ENCODE measurements at regions not wholly inside any gene's neighbourhood (a gene's known extent, or its start where the extent isn't known, plus 50 kb on each side); places are given as distances from the start of the nearest gene placed in this dataset.

- Histone ChIP-seq H3K4me3 (ENCODE audit: low read depth in 2 of 2, low read length in 2 of 2) (no peak overlapping the region), H3K9me3 (ENCODE audit: control insufficient read depth, insufficient read depth, low read depth, low read length) (no peaks in the 10 kb centered on the region), H3K36me3 (ENCODE audit: control insufficient read depth, insufficient read depth, low read length) (no peaks in the 10 kb centered on the region), H3K27ac (ENCODE audit: low read length) (no peak overlapping the region), H3K4me1 (ENCODE audit: control insufficient read depth, insufficient read depth, low read length) (no peaks in the 10 kb centered on the region), H3K27me3 (ENCODE audit: control insufficient read depth, insufficient read depth, low read length) (no peaks in the 10 kb centered on the region)
- intact Hi-C loops (cut with micrococcal nuclease; ENCODE audit: unreplicated experiment) (no loop called here), in situ Hi-C loops (cut with HindIII; ENCODE audit: low pct_unique_long_range_greater_than_20kb, low sequenced_read_pairs) (no loop called here)
- TF ChIP-seq CTCF (IDR thresholded peaks at IDR 0.05) (no peak), SIN3A (IDR thresholded peaks at IDR 0.05; ENCODE audit: borderline replicate concordance, insufficient read depth, low read depth, low read length) (no peak), TCF7L2 (IDR thresholded peaks at IDR 0.05; ENCODE audit: low read depth, low read length) (no peak), POLR2AphosphoS5 (IDR thresholded peaks at IDR 0.05; ENCODE audit: low read depth, low read length) (no peak)
- TF ChIP-seq, protein P1, sequence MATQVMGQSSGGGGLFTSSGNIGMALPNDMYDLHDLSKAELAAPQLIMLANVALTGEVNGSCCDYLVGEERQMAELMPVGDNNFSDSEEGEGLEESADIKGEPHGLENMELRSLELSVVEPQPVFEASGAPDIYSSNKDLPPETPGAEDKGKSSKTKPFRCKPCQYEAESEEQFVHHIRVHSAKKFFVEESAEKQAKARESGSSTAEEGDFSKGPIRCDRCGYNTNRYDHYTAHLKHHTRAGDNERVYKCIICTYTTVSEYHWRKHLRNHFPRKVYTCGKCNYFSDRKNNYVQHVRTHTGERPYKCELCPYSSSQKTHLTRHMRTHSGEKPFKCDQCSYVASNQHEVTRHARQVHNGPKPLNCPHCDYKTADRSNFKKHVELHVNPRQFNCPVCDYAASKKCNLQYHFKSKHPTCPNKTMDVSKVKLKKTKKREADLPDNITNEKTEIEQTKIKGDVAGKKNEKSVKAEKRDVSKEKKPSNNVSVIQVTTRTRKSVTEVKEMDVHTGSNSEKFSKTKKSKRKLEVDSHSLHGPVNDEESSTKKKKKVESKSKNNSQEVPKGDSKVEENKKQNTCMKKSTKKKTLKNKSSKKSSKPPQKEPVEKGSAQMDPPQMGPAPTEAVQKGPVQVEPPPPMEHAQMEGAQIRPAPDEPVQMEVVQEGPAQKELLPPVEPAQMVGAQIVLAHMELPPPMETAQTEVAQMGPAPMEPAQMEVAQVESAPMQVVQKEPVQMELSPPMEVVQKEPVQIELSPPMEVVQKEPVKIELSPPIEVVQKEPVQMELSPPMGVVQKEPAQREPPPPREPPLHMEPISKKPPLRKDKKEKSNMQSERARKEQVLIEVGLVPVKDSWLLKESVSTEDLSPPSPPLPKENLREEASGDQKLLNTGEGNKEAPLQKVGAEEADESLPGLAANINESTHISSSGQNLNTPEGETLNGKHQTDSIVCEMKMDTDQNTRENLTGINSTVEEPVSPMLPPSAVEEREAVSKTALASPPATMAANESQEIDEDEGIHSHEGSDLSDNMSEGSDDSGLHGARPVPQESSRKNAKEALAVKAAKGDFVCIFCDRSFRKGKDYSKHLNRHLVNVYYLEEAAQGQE (IDR thresholded peaks at IDR 0.05; ENCODE audit: insufficient read depth in 1 of 2, low read depth in 2 of 2, low read length in 1 of 2) = no peak
- BruUV-seq (replicated peaks) = no TSS peak
- ATAC-seq (no peak), DNase-seq (ENCODE audit: low read depth, low spot score) (no peak)
- ChIA-PET POLR2A (no interaction called here), CTCF (no interaction called here)
Measured at GRCh38 chr18:33944493-33944892, 280.2 kb downstream of the NOL4 start.

GRCh38 chr18:33937270-33937816, 287.4 kb downstream of the NOL4 start:
- TF ChIP-seq, protein P1 (IDR thresholded peaks at IDR 0.05; ENCODE audit: insufficient read depth in 1 of 2, low read depth in 2 of 2, low read length in 1 of 2) = no peak
- TF ChIP-seq POLR2AphosphoS5 (IDR thresholded peaks at IDR 0.05; ENCODE audit: low read depth, low read length) (no peak), CTCF (IDR thresholded peaks at IDR 0.05) (no peak), SIN3A (IDR thresholded peaks at IDR 0.05; ENCODE audit: borderline replicate concordance, insufficient read depth, low read depth, low read length) (no peak), TCF7L2 (IDR thresholded peaks at IDR 0.05; ENCODE audit: low read depth, low read length) (no peak)
- no peak for ATAC-seq
- no TSS peak for BruUV-seq (replicated peaks)

More at GRCh38 chr18:33937270-33937816, 287.4 kb downstream of the NOL4 start:
- Histone ChIP-seq H3K36me3 (ENCODE audit: control insufficient read depth, insufficient read depth, low read length) (no peaks in the 10 kb centered on the region), H3K27ac (ENCODE audit: low read length) (no peak overlapping the region), H3K27me3 (ENCODE audit: control insufficient read depth, insufficient read depth, low read length) (no peaks in the 10 kb centered on the region), H3K4me3 (ENCODE audit: low read depth in 2 of 2, low read length in 2 of 2) (no peak overlapping the region), H3K9me3 (ENCODE audit: control insufficient read depth, insufficient read depth, low read depth, low read length) (no peaks in the 10 kb centered on the region), H3K4me1 (ENCODE audit: control insufficient read depth, insufficient read depth, low read length) (no peaks in the 10 kb centered on the region)
- DNase-seq (ENCODE audit: low read depth, low spot score) = no peak
- in situ Hi-C loops (cut with HindIII; ENCODE audit: low pct_unique_long_range_greater_than_20kb, low sequenced_read_pairs) = no loop called here
- CTCF ChIA-PET = no interaction called here
- POLR2A ChIA-PET = no interaction called here
- intact Hi-C loops (cut with micrococcal nuclease; ENCODE audit: unreplicated experiment) = no loop called here
